Astrocyte of the spinal cord (primary cell): ENCODE measurements at regions not wholly inside any gene's neighbourhood (a gene's known extent, or its start where the extent isn't known, plus 50 kb on each side); places are given as distances from the start of the nearest gene placed in this dataset.

Source experiments
- DNase-seq: peaks from one replicate; pipeline ENCODE4 v3.0.0; 2011; ENCODE audit warnings: low read depth, low spot score
- H3K4me3 ChIP-seq: 2 replicates; pipeline ENCODE4 v1.5.1; 2011; ENCODE audit warnings: low read depth, mild to moderate bottlenecking, low read length, moderate library complexity
- in situ Hi-C: cut with HindIII; loops from 2 replicates; pipeline ENCODE4 v1.10.0; 2017; ENCODE audit warnings: low sequenced_read_pairs
- TF ChIP-seq, protein P1 (sequence below): IDR thresholded peaks from 2 replicates; pipeline ENCODE4 v1.5.1; 2012; ENCODE audit warnings: low read depth, mild to moderate bottlenecking, low read length, inconsistent platforms

DNA sequence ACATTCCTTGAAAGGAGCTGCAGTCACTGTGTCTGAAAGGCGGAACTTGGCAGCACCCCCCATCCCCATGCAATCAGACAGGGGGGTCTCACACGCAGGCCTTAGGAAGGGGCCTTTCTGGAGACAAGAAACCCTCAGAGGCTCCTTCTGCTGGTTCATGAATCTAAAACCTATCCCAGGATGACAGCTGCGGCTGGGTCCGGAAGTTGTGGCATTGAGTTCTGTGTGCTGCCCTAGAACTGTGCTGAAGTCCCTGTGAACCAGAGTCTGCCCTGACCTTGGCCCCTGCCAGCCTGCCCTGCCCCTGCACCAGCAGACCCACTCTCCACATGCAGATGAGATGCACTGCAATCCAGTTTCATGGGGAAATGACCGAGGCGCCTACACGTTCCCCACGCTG is 268.0 kb downstream of the CTTN start:
- TF ChIP-seq, protein P1, sequence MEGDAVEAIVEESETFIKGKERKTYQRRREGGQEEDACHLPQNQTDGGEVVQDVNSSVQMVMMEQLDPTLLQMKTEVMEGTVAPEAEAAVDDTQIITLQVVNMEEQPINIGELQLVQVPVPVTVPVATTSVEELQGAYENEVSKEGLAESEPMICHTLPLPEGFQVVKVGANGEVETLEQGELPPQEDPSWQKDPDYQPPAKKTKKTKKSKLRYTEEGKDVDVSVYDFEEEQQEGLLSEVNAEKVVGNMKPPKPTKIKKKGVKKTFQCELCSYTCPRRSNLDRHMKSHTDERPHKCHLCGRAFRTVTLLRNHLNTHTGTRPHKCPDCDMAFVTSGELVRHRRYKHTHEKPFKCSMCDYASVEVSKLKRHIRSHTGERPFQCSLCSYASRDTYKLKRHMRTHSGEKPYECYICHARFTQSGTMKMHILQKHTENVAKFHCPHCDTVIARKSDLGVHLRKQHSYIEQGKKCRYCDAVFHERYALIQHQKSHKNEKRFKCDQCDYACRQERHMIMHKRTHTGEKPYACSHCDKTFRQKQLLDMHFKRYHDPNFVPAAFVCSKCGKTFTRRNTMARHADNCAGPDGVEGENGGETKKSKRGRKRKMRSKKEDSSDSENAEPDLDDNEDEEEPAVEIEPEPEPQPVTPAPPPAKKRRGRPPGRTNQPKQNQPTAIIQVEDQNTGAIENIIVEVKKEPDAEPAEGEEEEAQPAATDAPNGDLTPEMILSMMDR = no peak
- DNase-seq = no peak
- H3K4me3 ChIP-seq = no peak overlapping the region
- in situ Hi-C loops = no loop called here

DNA sequence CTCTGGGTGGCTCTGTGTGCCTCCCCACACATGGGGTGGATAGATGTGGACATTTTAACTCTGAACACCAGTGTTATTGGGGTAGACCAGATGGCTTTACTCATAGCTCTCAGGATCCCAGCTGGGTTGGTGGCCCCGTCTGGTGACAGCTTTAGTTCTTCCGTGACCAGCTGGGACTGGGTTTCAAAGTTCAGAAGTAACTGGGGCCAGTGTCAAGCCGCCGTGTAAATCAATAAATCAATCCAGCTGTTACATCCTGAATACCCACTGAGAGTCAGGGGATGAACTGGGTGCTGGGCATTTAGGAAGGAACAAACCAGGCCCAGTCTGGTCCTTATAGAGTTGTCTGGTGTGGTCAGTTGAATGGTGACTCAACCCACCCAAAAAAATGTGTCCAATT is 269.4 kb downstream of the CTTN start:
- TF ChIP-seq, protein P1 = no peak
- H3K4me3 ChIP-seq = no peak overlapping the region
- in situ Hi-C loops = no loop called here
- DNase-seq = no peak

DNA sequence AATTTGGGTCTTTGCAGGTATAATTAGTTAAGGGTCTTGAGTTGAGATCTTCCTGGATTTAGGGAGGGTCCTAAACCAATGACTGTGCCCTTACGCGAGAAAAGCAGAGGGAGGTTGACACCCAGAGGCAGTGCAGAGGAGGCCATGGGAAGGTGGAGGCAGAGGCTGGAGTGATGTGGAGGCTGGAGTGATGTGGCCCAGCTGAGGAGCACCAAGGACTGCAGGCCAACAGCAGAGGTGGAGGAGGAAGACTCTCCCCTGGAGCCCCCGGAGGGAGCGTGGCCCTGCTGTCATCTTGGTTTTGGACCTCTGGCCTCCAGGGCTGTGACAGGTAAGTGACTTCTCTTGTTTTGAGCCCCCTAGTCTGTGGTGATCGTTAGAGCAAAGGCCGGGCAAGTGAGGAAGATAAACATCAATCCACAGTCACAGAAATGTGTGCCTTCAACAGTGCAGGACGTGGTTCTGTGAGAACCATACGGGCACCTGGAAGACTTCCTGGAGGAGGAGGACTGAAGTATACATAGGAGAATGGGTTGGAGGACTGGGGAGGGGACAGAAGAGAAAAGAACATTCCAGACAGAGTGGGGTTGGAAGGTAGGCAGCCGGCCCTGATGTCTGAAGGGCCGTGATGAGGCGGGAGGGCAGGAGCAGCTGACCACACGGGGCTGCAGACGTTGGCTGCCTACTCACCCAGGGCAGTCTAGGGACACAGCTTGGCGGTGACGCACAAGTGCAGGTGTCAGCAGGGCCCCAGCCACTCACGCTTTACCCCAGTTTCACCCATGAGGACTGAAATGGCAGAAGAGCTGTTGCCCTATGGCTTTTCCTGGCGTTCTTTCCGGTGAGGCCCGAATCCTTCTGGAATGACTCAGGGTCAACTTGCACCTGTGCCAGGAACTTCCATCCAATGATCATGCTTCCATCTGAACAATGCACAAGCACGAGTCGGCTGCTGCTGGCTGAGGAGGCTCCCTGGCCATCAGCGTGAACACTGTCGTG is 270.2 kb downstream of the CTTN start:
- H3K4me3 ChIP-seq = no peak overlapping the region
- peak; percentile 8 for DNase-seq
- TF ChIP-seq, protein P1 = no peak
- in situ Hi-C loops = no loop called here

DNA sequence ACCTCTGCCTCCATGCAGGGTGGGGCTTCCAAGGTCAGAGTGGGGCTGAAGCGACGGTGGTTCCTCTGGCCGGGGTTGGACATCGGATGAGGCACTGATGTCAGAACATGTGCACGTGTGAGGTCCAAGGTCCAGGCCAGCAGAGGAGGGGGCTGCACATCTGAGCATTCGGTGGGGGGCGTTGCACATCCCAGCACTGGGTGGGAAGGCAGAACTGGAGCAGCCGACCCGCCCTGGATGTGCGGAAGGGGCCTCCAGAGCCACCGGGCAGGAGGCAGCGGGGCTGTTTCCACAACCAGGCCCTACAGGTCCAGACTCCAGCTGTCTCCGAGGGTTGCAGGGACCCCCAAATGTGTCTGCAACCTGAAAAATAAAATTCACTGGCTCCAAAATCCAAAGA is 271.0 kb downstream of the CTTN start:
- no peak overlapping the region for H3K4me3 ChIP-seq
- TF ChIP-seq, protein P1 = no peak
- in situ Hi-C loops = no loop called here
- DNase-seq = no peak

DNA sequence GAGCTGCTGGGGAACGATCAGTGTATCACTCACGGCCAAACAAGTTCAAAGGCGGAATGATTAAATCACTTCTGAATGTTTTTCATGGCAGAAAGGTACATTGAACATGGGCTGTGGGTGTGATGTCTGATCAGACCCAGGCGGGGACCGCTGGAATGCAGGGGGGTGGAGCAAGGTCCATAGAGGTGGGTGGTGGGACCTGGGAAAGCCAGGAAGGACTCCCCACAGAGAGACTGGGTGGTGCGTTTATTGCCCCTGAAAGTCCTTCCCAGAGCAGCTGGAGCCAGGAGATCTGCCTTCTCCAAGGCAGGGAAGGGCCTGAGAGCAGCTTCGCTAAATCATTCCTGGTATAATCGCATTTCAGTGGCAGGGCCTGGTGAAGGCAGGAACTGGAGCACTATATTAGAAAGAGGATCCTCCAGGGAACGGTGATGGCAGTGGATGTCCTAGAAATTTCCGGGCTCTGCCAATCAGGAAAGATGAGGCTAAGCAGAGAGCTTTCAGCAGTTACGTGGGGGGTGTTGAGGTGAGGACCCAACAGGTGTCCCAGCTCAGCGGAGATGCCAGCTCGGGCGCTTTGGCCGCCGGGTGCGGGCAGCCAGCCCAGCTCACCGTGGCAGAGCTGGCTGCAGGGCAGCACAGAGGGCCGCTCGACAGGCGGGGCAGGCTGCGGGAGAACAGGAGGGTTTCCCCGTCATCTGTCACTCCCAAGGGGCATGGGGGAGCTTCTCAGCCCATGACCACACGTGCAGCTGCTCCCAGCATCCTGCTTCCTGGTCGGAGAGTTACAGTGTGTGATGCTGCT is 271.7 kb downstream of the CTTN start:
- no peak overlapping the region for H3K4me3 ChIP-seq
- DNase-seq = no peak
- in situ Hi-C loops = no loop called here
- TF ChIP-seq, protein P1 = no peak

DNA sequence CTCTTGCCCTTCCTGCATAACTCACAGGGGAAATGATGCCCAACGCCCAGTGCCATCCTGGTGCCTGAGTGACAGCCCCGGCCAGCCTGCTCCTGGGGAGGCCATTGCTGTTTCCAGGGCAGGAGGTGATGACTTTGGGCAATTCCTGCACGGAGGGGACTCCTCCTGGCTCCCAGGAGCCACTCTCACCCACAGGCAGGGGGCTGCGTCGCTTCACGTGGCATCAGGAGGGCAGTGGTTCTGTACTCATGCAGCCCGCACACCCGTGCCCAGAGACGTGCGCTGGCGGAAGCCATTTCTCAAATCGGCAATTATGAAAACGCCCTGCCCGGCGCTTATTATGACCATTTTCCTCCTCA is 272.3 kb downstream of the CTTN start:
- in situ Hi-C loops = no loop called here
- H3K4me3 ChIP-seq = no peak overlapping the region
- no peak for DNase-seq
- TF ChIP-seq, protein P1 = no peak
